22Rv1 (cell line): ENCODE measurements at regions not wholly inside any gene's neighbourhood (a gene's known extent, or its start where the extent isn't known, plus 50 kb on each side); places are given as distances from the start of the nearest gene placed in this dataset.

ENCODE experiments used
- H3K27ac ChIP-seq: fragments of 450-650 bp; 2 replicates; pipeline ENCODE4 v1.5.1; 2017
- CTCF ChIP-seq: fragments of 450-650 bp; IDR thresholded peaks from 2 replicates; pipeline ENCODE4 v1.5.1; 2017; ENCODE audit warnings: mild to moderate bottlenecking
- ZFX ChIP-seq: fragments of 450-650 bp; IDR thresholded peaks from 2 replicates; pipeline ENCODE4 v1.6.1; 2017; ENCODE audit warnings: antibody characterized with exemption, borderline replicate concordance

GRCh38 chr6:14676064-14676463, 558.5 kb downstream of the CD83 start:
- TF ChIP-seq ZFX (no peak), CTCF (no peak)
- no peak overlapping the region for H3K27ac ChIP-seq

GRCh38 chr6:14676977-14677781, 559.6 kb downstream of the CD83 start:
- TF ChIP-seq ZFX (no peak), CTCF (no peak)
- H3K27ac ChIP-seq, result no peak overlapping the region

GRCh38 chr6:14681699-14682487, 564.0 kb upstream of the JARID2 start:
- no peak overlapping the region for H3K27ac ChIP-seq
- TF ChIP-seq ZFX, result no peak
- no peak for TF ChIP-seq CTCF

- TF ChIP-seq ZFX (no peak), CTCF (no peak)
- H3K27ac ChIP-seq, result no peak overlapping the region
Measured at GRCh38 chr6:14682812-14683211, 563.1 kb upstream of the JARID2 start.

- H3K27ac ChIP-seq, result no peak overlapping the region
- TF ChIP-seq ZFX, result no peak
- no peak for TF ChIP-seq CTCF
Measured at GRCh38 chr6:14689639-14690038, 556.2 kb upstream of the JARID2 start.

GRCh38 chr6:14690120-14691056, 555.5 kb upstream of the JARID2 start:
- TF ChIP-seq ZFX (no peak), CTCF (no peak)
- no peak overlapping the region for H3K27ac ChIP-seq
